HCT116 (cell line): ENCODE measurements at regions not wholly inside any gene's neighbourhood (a gene's known extent, or its start where the extent isn't known, plus 50 kb on each side); places are given as distances from the start of the nearest gene placed in this dataset.
"Not testable (repeated sequence)": the region's sequence is repeated elsewhere in the genome, so short reads cannot be mapped to it uniquely, and the experiment has no call there.

Experiments used
- CBX3 ChIP-seq: IDR thresholded peaks from 2 replicates; pipeline ENCODE4 v1.6.1; 2012; ENCODE audit warnings: low read depth
- CTCF ChIP-seq, 3 experiments: fragments of 200-600 bp in 1 of 3; sonication (generic) in 1 of 3; IDR thresholded peaks in 2 of 3; conservative IDR thresholded peaks in 1 of 3; 2 replicates each; pipeline ENCODE4 v1.5.1; 2012 to 2017; ENCODE audit warnings: low read depth in 2 of 3, low read length in 2 of 3, antibody characterized with exemption in 1 of 3, borderline replicate concordance in 1 of 3, control low read depth in 1 of 3, mild to moderate bottlenecking in 1 of 3, mixed read lengths in 1 of 3, mixed run types in 1 of 3, moderate library complexity in 1 of 3; ENCODE audit not compliant: insufficient read depth in 1 of 3
- ELF1 ChIP-seq: IDR thresholded peaks from 2 replicates; pipeline ENCODE4 v1.6.1; 2012; ENCODE audit warnings: low read depth, borderline replicate concordance
- EZH2 ChIP-seq: fragments of 200-600 bp; sonication (generic); IDR thresholded peaks from 2 replicates; pipeline ENCODE4 v1.6.1; 2017; ENCODE audit warnings: antibody characterized with exemption, mixed run types
- POLR2A ChIP-seq: IDR thresholded peaks from 2 replicates; pipeline ENCODE4 v1.7.0; 2011; ENCODE audit warnings: borderline replicate concordance; ENCODE audit not compliant: insufficient read depth, insufficient read length; ENCODE audit errors: extremely low read depth
- POLR2AphosphoS5 ChIP-seq: IDR thresholded peaks from 2 replicates; pipeline ENCODE4 v1.6.1; 2011; ENCODE audit warnings: mild to moderate bottlenecking, low read depth, low read length, moderate library complexity
- RAD21 ChIP-seq: IDR thresholded peaks from 2 replicates; pipeline ENCODE4 v1.6.1; 2012; ENCODE audit warnings: low read depth, mild to moderate bottlenecking
- SRF ChIP-seq: IDR thresholded peaks from 2 replicates; pipeline ENCODE4 v1.6.1; 2012; ENCODE audit warnings: low read depth
- YY1 ChIP-seq: IDR thresholded peaks from 2 replicates; pipeline ENCODE4 v1.6.1; 2011; ENCODE audit warnings: low read length, low read depth, moderate library complexity, mild to moderate bottlenecking; ENCODE audit not compliant: insufficient replicate concordance; ENCODE audit errors: extremely low read depth
- ZNF274 ChIP-seq: fragments of 200-500 bp; sonication (Bioruptor generic); IDR thresholded peaks from 2 replicates; pipeline ENCODE4 v1.6.1; 2014; ENCODE audit warnings: mild to moderate bottlenecking, low read depth, low read length, inconsistent platforms
- TF ChIP-seq, protein P1 (sequence below): IDR thresholded peaks from 2 replicates; pipeline ENCODE4 v1.6.1; 2012; ENCODE audit warnings: low read depth

DNA sequence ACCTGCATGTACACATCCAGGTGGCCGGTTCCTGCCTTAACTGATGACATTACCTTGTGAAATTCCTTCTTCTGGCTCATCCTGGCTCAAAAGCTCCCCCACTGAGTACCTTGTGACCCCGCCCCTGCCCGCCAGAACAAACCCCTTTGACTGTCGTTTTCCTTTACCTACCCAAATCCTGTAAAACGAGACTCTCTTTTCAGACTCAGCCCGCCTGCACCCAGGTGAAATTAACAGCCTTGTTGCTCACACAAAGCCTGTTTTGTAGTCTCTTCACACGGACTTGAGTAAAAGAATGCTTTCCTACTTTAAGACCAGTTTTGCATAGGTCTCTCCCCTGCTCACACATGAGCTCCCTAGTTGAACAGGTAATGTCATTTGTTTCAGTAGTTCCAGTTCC, 667.4 kb upstream of the GBE1 start:
- not testable (repeated sequence) for TF ChIP-seq CTCF (IDR thresholded peaks at IDR 0.05 in 2 of 3, conservative IDR thresholded peaks at IDR 0.05 in 1 of 3; ENCODE audit: borderline replicate concordance in 1 of 3, insufficient read depth in 1 of 3, low read depth in 2 of 3, low read length in 2 of 3); POLR2A; ELF1; EZH2; YY1; SRF; CBX3; ZNF274; RAD21; POLR2AphosphoS5
- TF ChIP-seq, protein P1, sequence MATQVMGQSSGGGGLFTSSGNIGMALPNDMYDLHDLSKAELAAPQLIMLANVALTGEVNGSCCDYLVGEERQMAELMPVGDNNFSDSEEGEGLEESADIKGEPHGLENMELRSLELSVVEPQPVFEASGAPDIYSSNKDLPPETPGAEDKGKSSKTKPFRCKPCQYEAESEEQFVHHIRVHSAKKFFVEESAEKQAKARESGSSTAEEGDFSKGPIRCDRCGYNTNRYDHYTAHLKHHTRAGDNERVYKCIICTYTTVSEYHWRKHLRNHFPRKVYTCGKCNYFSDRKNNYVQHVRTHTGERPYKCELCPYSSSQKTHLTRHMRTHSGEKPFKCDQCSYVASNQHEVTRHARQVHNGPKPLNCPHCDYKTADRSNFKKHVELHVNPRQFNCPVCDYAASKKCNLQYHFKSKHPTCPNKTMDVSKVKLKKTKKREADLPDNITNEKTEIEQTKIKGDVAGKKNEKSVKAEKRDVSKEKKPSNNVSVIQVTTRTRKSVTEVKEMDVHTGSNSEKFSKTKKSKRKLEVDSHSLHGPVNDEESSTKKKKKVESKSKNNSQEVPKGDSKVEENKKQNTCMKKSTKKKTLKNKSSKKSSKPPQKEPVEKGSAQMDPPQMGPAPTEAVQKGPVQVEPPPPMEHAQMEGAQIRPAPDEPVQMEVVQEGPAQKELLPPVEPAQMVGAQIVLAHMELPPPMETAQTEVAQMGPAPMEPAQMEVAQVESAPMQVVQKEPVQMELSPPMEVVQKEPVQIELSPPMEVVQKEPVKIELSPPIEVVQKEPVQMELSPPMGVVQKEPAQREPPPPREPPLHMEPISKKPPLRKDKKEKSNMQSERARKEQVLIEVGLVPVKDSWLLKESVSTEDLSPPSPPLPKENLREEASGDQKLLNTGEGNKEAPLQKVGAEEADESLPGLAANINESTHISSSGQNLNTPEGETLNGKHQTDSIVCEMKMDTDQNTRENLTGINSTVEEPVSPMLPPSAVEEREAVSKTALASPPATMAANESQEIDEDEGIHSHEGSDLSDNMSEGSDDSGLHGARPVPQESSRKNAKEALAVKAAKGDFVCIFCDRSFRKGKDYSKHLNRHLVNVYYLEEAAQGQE, result not testable (repeated sequence)
